Colonic mucosa (tissue), 4 donors: ENCODE measurements at regions not wholly inside any gene's neighbourhood (a gene's known extent, or its start where the extent isn't known, plus 50 kb on each side); places are given as distances from the start of the nearest gene placed in this dataset.

Source experiments
- DNase-seq: peaks from one replicate; pipeline ENCODE4 v3.0.0-alpha.2; 2020
- H3K27ac ChIP-seq: fragments of 200-600 bp; one replicate; pipeline ENCODE4 v1.8.0; 2021
- H3K27me3 ChIP-seq: fragments of 200-600 bp; one replicate; pipeline ENCODE4 v1.8.0; 2021
- H3K36me3 ChIP-seq: fragments of 200-600 bp; one replicate; pipeline ENCODE4 v1.8.0; 2021
- H3K4me1 ChIP-seq: fragments of 200-600 bp; one replicate; pipeline ENCODE4 v1.8.0; 2021; ENCODE audit warnings: mild to moderate bottlenecking
- H3K4me3 ChIP-seq: fragments of 200-600 bp; one replicate; pipeline ENCODE4 v1.8.0; 2021
- H3K9ac ChIP-seq, 2 donors: one replicate each; pipeline ENCODE4 v1.7.0; 2013; ENCODE audit warnings: control low read depth in 2 of 2, low read depth in 2 of 2, low read length in 2 of 2
- H3K9me3 ChIP-seq: fragments of 200-600 bp; one replicate; pipeline ENCODE4 v1.8.0; 2021
- intact Hi-C: fragments of 100-400 bp; cut with DNase I; formaldehyde crosslinking; loops from one replicate; pipeline ENCODE4 v1.14.1; 2022
- TF ChIP-seq, protein P1 (sequence below): fragments of 200-600 bp; IDR thresholded peaks from one replicate; pipeline ENCODE4 v1.8.0; 2022; ENCODE audit warnings: antibody characterized with exemption, mild to moderate bottlenecking
- donor health status: healthy.
- donor health status: DM: no; HTN: no; CAD: no.
- donor health status: DM: no; HTN: no; CAD: no.

GRCh38 chr22:27205492-27206373 lies 548.3 kb downstream of the MIAT start:
- Histone ChIP-seq H3K4me1 (no peaks in the 10 kb centered on the region), H3K36me3 (no peaks in the 10 kb centered on the region), H3K27ac (no peak overlapping the region), H3K27me3 (no peaks in the 10 kb centered on the region), H3K9me3 (no peaks in the 10 kb centered on the region), H3K4me3 (no peak overlapping the region), H3K9ac (no peak overlapping the region)
- intact Hi-C loops = no loop called here
- DNase-seq = no peak
- TF ChIP-seq, protein P1, sequence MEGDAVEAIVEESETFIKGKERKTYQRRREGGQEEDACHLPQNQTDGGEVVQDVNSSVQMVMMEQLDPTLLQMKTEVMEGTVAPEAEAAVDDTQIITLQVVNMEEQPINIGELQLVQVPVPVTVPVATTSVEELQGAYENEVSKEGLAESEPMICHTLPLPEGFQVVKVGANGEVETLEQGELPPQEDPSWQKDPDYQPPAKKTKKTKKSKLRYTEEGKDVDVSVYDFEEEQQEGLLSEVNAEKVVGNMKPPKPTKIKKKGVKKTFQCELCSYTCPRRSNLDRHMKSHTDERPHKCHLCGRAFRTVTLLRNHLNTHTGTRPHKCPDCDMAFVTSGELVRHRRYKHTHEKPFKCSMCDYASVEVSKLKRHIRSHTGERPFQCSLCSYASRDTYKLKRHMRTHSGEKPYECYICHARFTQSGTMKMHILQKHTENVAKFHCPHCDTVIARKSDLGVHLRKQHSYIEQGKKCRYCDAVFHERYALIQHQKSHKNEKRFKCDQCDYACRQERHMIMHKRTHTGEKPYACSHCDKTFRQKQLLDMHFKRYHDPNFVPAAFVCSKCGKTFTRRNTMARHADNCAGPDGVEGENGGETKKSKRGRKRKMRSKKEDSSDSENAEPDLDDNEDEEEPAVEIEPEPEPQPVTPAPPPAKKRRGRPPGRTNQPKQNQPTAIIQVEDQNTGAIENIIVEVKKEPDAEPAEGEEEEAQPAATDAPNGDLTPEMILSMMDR = no peak

GRCh38 chr22:27206374-27207133 lies 549.2 kb downstream of the MIAT start:
- no peaks in the 10 kb centered on the region for H3K9me3 ChIP-seq
- no peaks in the 10 kb centered on the region for H3K4me1 ChIP-seq
- no peaks in the 10 kb centered on the region for H3K36me3 ChIP-seq
- DNase-seq = no peak
- no peak overlapping the region for H3K27ac ChIP-seq
- TF ChIP-seq, protein P1 = no peak
- H3K4me3 ChIP-seq = no peak overlapping the region
- no peak overlapping the region for H3K9ac ChIP-seq
- H3K27me3 ChIP-seq = no peaks in the 10 kb centered on the region
- intact Hi-C loops = no loop called here

GRCh38 chr22:27207266-27207665 lies 549.9 kb downstream of the MIAT start:
- TF ChIP-seq, protein P1 = no peak
- DNase-seq = no peak
- Histone ChIP-seq H3K36me3 (no peaks in the 10 kb centered on the region), H3K4me1 (no peaks in the 10 kb centered on the region), H3K27ac (no peak overlapping the region), H3K4me3 (no peak overlapping the region), H3K27me3 (no peaks in the 10 kb centered on the region), H3K9me3 (no peaks in the 10 kb centered on the region), H3K9ac (no peak overlapping the region)
- intact Hi-C loops = no loop called here

GRCh38 chr22:27207907-27208306 lies 550.5 kb downstream of the MIAT start:
- DNase-seq = no peak
- Histone ChIP-seq H3K9ac (no peak overlapping the region), H3K4me1 (no peaks in the 10 kb centered on the region), H3K27ac (no peak overlapping the region), H3K36me3 (no peaks in the 10 kb centered on the region), H3K27me3 (no peaks in the 10 kb centered on the region), H3K9me3 (no peaks in the 10 kb centered on the region), H3K4me3 (no peak overlapping the region)
- TF ChIP-seq, protein P1 = no peak
- intact Hi-C loops = no loop called here

DNA sequence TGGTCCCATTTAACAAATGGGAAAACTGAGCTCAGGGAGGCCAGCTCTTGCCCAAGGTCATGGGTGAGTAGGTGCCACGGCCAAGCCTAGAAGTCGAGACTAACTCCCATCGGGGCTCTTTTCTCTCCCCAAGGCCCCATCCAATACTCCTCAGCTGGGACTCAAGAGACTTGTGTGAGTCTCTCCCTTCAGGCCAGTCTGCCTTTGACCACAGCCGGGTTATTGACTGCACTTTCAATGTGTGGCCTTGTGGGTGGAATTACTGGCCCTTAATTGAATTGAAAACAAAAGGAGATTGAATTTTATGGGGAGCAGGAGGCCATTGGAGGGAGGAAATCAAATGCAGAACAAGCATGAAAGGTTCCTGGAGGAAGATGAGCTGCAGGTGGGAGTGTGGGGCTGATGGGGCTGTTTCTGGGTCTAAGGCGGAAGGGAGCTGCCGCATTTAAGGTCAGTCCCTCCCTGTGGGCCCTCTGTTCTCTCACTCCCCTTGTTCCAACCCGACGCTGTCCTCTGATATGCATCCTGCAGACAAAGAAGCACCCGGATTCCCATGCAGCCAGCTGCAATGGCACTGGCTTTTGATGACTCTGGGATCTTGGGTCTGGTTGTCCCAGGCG lies 552.8 kb downstream of the MIAT start:
- intact Hi-C loops = no loop called here
- H3K4me1 ChIP-seq = no peaks in the 10 kb centered on the region

More for the DNA sequence above, 552.8 kb downstream of the MIAT start:
- TF ChIP-seq, protein P1 = no peak
- DNase-seq = no peak
- Histone ChIP-seq H3K9ac (no peak overlapping the region), H3K27ac (no peak overlapping the region), H3K9me3 (no peaks in the 10 kb centered on the region), H3K27me3 (no peaks in the 10 kb centered on the region), H3K36me3 (no peaks in the 10 kb centered on the region), H3K4me3 (no peak overlapping the region)
